ENCODE measurements at regions not wholly inside any gene's neighbourhood (a gene's known extent, or its start where the extent isn't known, plus 50 kb on each side); places are given as distances from the start of the nearest gene placed in this dataset.

DNA sequence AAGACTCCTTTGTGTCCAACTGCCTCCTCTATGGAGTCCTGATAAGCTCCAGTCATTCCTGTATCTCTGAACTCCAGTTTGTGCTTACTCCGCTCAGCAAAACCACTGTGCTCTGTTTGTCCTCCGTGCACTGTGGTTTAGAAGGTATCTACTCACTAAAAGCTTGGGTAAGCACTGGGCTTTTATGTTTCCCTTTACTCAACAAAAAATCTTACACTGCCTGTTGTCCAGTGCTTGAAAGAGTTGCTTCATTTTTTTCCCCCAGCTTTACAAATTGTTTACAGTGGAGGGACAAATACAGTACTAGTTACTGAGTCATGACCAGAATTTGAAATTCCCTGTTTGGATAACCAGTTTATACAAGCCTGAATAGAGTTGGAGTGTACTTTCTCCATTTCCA is 545.3 kb upstream of the FAT1 start:
- Mint-ChIP-seq H3K27ac (no peak overlapping the region), H3K27me3 (no peaks in the 10 kb centered on the region), H3K4me1 (no peaks in the 10 kb centered on the region), H3K36me3 (ENCODE audit: low read depth) (no peaks in the 10 kb centered on the region), H3K4me3 (no peak overlapping the region), H3K9me3 (no peaks in the 10 kb centered on the region)
- ATAC-seq (ENCODE audit: low read depth): no peak
- ChIA-PET CTCF (no interaction called here), POLR2A (no interaction called here)
- TF ChIP-seq, protein P1, sequence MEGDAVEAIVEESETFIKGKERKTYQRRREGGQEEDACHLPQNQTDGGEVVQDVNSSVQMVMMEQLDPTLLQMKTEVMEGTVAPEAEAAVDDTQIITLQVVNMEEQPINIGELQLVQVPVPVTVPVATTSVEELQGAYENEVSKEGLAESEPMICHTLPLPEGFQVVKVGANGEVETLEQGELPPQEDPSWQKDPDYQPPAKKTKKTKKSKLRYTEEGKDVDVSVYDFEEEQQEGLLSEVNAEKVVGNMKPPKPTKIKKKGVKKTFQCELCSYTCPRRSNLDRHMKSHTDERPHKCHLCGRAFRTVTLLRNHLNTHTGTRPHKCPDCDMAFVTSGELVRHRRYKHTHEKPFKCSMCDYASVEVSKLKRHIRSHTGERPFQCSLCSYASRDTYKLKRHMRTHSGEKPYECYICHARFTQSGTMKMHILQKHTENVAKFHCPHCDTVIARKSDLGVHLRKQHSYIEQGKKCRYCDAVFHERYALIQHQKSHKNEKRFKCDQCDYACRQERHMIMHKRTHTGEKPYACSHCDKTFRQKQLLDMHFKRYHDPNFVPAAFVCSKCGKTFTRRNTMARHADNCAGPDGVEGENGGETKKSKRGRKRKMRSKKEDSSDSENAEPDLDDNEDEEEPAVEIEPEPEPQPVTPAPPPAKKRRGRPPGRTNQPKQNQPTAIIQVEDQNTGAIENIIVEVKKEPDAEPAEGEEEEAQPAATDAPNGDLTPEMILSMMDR (IDR thresholded peaks at IDR 0.05): no peak
- no peak for DNase-seq
- intact Hi-C loops (cut with micrococcal nuclease): no loop called here

DNA sequence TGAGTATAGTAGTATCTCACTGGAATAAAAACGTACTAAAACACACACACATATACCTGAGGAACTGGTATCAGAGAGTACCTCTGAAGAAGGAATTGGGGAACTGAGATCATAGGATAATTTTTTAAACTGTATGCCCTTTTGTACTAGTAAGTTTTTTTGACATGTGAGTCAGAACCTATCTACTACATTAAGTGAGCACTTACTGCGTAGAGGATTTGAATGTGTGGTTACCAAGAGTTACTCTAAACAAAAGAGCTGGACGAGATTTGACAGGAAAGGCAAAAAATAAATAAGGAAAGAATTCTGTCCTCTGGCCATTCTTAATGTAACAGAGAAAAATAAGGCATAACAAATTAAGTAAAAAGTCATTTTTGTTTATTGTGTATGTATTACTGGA is 546.5 kb upstream of the FAT1 start:
- ATAC-seq (ENCODE audit: low read depth): no peak

DNA sequence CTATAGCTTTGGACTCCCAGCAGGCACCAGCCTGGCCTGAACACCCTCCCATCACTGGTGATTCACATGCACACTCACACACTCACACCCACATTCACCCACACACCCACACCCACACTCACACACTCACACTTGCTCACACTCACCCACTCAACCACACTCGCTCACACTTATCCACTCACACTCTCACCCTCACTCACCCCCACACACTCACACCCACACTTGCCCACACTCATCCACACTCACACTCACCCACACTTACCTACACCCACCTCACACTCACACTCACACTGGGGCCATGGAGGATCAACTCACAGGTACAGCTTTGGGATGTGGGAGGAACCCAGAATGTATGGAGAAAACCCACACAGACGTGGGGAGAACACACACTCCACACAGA is 548.2 kb upstream of the FAT1 start:
- DNase-seq: no peak
- Mint-ChIP-seq H3K4me1 (no peaks in the 10 kb centered on the region), H3K4me3 (no peak overlapping the region), H3K36me3 (ENCODE audit: low read depth) (no peaks in the 10 kb centered on the region), H3K9me3 (no peaks in the 10 kb centered on the region), H3K27me3 (no peaks in the 10 kb centered on the region), H3K27ac (no peak overlapping the region)
- intact Hi-C loops (cut with micrococcal nuclease): no loop called here
- ChIA-PET POLR2A (no interaction called here), CTCF (no interaction called here)
- no peak for ATAC-seq (ENCODE audit: low read depth)
- TF ChIP-seq, protein P1 (IDR thresholded peaks at IDR 0.05): no peak

More for the DNA sequence above, 546.5 kb upstream of the FAT1 start:
- no peaks in the 10 kb centered on the region for H3K9me3 Mint-ChIP-seq
- H3K4me3 Mint-ChIP-seq: no peak overlapping the region
- POLR2A ChIA-PET: no interaction called here
- H3K36me3 Mint-ChIP-seq (ENCODE audit: low read depth): no peaks in the 10 kb centered on the region
- no peak for DNase-seq
- CTCF ChIA-PET: no interaction called here
- TF ChIP-seq, protein P1 (IDR thresholded peaks at IDR 0.05): no peak
- intact Hi-C loops (cut with micrococcal nuclease): no loop called here
- H3K27ac Mint-ChIP-seq: no peak overlapping the region
- no peaks in the 10 kb centered on the region for H3K27me3 Mint-ChIP-seq
- H3K4me1 Mint-ChIP-seq: no peaks in the 10 kb centered on the region

DNA sequence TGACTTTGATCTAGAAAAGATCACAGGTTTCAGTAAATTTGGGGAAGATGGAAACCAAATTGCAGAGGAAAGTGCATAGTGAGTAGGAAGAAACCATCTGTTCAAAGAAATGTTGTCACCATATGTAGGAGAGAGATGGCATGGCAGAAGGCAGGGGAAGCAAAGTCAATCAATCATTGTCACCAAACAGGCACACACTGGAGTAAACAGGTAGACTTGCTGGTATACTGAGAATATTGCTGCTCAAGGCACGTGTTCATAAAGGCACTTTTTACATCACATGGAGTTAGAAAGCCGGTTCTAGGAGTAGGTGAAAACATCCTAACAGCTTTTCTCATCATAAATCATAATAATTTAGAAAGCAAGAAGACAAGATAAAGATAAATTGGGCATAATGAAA is 550.5 kb upstream of the FAT1 start:
- DNase-seq (no peak), ATAC-seq (ENCODE audit: low read depth) (no peak)
- Mint-ChIP-seq H3K27me3 (no peaks in the 10 kb centered on the region), H3K9me3 (no peaks in the 10 kb centered on the region), H3K4me3 (no peak overlapping the region), H3K4me1 (no peaks in the 10 kb centered on the region), H3K36me3 (ENCODE audit: low read depth) (no peaks in the 10 kb centered on the region), H3K27ac (no peak overlapping the region)
- intact Hi-C loops (cut with micrococcal nuclease): no loop called here
- POLR2A ChIA-PET: no interaction called here
- TF ChIP-seq, protein P1 (IDR thresholded peaks at IDR 0.05): no peak
- CTCF ChIA-PET: no interaction called here

DNA sequence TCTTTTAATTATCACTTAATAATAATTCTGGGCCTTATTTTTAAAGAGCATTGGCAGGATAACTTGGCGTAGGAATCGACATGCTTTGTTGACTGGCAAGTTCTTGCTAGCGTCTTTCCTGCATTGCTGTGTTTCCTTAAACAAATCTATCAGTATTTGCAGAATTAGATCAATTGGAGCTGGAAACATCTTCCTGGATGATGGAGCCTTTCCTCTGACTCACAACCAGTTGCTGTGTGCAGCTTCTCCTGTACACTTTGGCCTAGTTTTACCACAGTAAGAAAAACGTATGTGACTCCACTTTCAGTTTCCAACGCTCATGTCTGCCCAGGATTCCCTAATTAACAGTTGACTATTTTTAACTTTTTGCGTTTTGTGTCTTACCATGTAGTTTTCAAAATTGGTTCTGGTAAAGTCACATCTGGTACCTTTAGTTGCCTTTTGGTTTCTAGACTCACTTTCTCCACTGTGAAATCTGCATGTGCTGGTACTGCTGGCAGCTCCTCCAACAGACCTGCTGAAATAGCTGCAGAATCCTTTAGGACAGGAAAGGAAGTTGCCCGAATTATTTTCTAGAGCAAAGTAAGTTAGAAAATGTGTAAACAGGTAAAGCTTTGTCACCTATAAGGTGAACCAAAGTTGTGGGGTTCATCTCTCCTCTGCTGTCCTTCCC is 553.2 kb upstream of the FAT1 start:
- TF ChIP-seq, protein P1 (IDR thresholded peaks at IDR 0.05): no peak
- ATAC-seq (ENCODE audit: low read depth) (no peak), DNase-seq (no peak)
- intact Hi-C loops (cut with micrococcal nuclease): no loop called here
- ChIA-PET POLR2A (no interaction called here), CTCF (no interaction called here)
- H3K36me3 Mint-ChIP-seq (ENCODE audit: low read depth): no peaks in the 10 kb centered on the region
- peaks cover 3% of the 10 kb centered on the region for H3K9me3 Mint-ChIP-seq
- H3K4me1 Mint-ChIP-seq: no peaks in the 10 kb centered on the region
- no peak overlapping the region for H3K27ac Mint-ChIP-seq
- no peaks in the 10 kb centered on the region for H3K27me3 Mint-ChIP-seq
- no peak overlapping the region for H3K4me3 Mint-ChIP-seq
